ENCODE measurements at regions not wholly inside any gene's neighbourhood (a gene's known extent, or its start where the extent isn't known, plus 50 kb on each side); places are given as distances from the start of the nearest gene placed in this dataset.
"Not testable (repeated sequence)": the region's sequence is repeated elsewhere in the genome, so short reads cannot be mapped to it uniquely, and the experiment has no call there.

DNA sequence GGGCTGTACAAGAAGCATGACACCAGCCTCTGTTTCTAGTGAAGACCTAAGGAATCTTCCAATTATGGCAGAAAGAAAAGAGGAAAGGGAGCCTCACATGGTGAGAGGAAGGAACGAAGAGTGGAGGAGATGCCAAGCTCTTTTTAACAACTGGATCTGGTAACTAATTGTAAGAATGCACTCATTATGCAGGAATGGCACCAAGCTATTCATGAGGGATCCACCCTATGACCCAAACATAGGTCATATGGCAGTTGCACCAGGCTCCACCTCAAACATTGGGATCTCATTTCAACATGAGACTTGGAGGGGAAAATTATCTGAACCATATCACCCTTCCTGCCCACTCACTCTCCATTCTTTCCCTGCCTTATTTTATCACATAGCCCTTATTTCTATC is 496.0 kb upstream of the SPTLC3 start:
- DNase-seq = no peak

DNA sequence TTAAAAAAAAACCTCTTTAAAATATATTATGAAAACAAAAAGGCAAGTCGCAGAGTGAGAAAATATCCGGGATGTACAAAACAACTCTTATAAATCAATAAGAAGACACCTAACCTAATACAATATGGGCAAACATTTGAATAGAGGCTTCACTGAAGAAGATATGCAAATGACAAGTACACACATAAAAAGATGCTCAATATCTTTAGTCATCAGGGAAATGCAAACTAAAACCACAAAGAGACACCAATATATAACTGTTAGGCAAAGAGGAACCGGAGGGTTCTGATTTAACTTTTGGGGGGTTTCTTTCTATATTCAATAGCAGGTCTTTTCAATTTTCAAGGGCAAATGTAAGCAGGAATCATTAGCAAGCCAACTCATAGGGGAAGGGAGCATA is 480.7 kb upstream of the SPTLC3 start:
- DNase-seq = no peak

DNA sequence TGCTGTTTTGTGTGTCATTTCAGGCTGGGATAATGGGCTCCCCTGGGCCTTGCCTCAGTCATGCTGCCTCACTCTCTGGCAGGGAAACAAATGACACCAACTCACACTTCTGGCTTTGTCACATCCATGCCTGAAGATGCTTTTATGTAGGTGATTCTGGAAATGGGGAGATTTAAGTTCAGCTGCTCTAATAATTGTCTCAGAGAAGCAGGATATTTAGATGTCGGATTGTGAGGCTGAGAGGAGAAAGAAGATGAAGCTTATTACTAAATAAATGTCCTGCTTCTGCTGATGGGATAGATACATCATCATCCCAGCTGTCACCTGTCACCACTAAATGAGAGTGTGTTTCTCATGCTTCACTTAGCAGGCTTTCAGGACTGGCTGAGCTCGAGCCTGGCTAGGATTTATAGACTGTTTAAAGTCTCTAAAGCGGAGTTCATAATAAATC is 480.2 kb upstream of the SPTLC3 start:
- DNase-seq = no peak

GRCh38 chr20:12531626-12532025 is 477.1 kb upstream of the SPTLC3 start:
- DNase-seq = no peak

DNA sequence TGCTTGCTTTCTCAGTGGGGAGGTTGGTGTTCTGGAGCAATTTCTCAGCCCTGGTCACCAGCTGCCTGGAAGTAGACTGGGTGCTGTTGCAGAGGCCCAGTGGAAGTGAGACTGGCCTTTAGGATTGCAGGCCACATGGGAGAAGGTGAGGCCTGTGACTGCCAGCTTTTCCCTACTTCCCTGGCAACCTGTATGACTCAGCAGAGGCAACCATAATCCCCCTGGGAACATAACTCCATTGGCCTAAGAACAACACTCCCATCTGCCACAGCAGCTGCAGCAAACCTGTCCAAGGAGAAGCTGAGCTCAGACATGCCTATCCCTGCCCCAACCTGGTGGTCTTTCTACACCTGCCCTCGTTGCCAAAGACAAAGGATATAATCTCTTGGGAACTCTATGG is 473.5 kb upstream of the SPTLC3 start:
- DNase-seq = no peak

- DNase-seq = no peak
Measured at GRCh38 chr20:12535770-12536169, 473.0 kb upstream of the SPTLC3 start.

GRCh38 chr20:12554426-12554825 is 454.3 kb upstream of the SPTLC3 start:
- DNase-seq = no peak

DNA sequence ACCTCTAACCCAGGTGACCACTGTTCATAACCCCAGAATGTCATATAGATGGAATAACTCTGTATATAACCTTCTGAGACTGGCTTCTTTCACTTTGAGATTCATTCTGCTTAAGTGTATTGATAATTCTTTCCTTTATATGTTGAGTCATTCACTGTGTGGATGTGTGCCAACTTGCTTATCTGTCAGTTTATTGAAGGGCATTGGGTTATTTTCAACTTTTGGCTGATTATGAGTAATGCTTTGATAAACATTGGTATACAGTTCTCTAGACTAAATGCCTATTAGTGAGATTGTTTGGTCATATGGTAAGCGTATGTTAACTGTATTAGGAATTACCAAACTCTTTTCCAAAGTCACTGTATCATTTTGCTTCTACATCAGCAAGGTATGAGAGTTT is 453.4 kb upstream of the SPTLC3 start:
- no peak for DNase-seq

GRCh38 chr20:12555849-12556248 is 452.9 kb upstream of the SPTLC3 start:
- DNase-seq = not testable (repeated sequence)

GRCh38 chr20:12557224-12557623 is 451.5 kb upstream of the SPTLC3 start:
- no peak for DNase-seq

DNA sequence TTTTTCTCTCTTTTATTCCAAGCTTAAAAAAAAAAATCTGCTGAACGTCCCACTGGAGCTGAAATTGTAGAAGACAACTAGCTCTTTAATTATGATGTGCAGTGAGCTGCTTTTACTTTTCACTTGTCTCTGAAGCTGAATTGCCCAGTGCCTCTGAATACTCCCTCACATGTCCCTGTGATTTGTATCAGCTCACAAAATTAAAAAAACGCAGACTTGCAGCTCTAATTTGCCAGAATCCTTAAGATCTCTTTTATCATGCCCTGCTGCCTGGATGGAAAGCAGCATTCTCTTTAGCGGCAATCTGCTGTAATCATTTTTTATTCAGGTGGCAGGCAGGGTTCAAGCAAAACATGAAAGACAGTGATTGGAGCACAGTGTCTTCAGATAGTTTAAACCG is 443.8 kb upstream of the SPTLC3 start:
- no peak for DNase-seq

- no peak for DNase-seq
Measured at GRCh38 chr20:12566596-12566995, 442.2 kb upstream of the SPTLC3 start.

- DNase-seq = peak; percentile 38
Measured at GRCh38 chr20:12570371-12570770, 438.4 kb upstream of the SPTLC3 start.

DNA sequence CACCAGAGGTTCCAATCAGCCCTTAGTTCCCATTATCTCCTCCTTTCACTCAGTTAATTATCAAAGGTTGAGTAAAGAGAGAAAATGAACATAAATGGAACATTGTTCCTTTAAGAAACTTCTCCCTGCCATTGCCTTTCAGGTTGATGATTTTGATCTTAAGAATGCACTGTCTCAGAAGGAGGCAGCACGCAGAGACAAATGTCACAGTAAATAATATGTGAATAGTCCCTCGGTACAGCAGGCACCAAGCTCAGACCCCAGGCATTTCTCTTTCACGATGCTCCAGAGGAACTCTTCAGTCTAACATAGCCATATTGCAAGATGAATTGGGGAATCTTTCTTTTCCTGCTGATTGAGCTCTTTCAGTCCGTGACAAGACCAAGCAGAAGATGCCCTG is 435.3 kb upstream of the SPTLC3 start:
- no peak for DNase-seq

GRCh38 chr20:12575352-12576095 is 433.2 kb upstream of the SPTLC3 start:
- no peak for DNase-seq

GRCh38 chr20:12577213-12577612 is 431.6 kb upstream of the SPTLC3 start:
- DNase-seq = no peak

GRCh38 chr20:12581644-12582289 is 427.0 kb upstream of the SPTLC3 start:
- no peak for DNase-seq

GRCh38 chr20:12582710-12583109 is 426.1 kb upstream of the SPTLC3 start:
- DNase-seq = not testable (repeated sequence)

DNA sequence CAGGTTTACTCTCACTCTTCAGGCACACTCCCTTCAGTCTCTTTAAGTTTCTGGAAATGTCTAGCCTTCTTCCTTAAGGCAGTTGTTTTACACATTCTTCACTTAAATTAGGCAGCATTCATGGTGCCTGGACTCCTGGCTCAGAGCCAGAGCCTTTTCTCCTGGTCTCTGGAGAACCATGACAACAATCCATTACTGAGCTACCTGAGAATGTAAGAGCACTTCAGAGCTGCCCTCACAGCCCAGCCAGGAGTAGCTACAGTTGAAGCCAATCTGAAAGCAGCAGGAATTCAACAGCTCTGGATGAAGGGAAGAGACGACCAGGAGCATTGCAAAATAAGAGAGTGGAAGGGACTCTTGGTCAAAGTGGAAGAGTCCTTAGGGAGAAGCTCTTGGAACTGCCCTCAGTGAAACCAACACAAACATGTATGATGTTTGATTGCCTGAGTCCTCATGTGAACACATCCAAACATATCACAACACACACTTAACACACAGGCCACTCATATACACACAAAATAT is 416.8 kb upstream of the SPTLC3 start:
- DNase-seq = peak; percentile 55

DNA sequence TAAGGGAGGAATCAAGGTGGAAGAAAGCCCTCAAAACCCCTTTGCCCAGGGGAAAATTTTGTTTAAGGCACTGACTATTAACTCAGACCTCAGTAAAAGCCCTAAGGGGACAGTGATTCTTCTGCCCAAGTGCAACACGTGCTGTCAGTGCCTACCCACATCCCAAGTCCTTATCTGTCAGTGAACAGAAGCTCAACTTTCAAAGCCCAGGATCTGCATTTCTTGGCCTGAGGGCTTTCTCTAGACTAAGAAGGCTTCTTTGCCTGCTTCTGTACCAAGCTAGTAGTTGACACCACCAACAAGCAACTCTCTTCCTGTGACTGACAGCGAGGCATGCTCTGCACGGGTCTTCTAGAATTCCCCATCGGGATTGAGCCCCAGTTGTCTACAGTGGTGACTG is 416.0 kb upstream of the SPTLC3 start:
- no peak for DNase-seq

- no peak for DNase-seq
Measured at GRCh38 chr20:12593342-12593873, 415.4 kb upstream of the SPTLC3 start.

GRCh38 chr20:12594410-12595088 is 414.2 kb upstream of the SPTLC3 start:
- no peak for DNase-seq

GRCh38 chr20:12595841-12596240 is 412.9 kb upstream of the SPTLC3 start:
- no peak for DNase-seq

GRCh38 chr20:12596863-12597262 is 411.9 kb upstream of the SPTLC3 start:
- DNase-seq = no peak

Measured in NCI-H1105 (cell line).